ENCODE measurements at regions not wholly inside any gene's neighbourhood (a gene's known extent, or its start where the extent isn't known, plus 50 kb on each side); places are given as distances from the start of the nearest gene placed in this dataset.
A peak's percentile ranks its signal among the peaks of the same experiment; 100 is the strongest.

- Histone ChIP-seq H3K4me3 (ENCODE audit: low read length) (no peak overlapping the region), H3K36me3 (ENCODE audit: insufficient read depth, low read length) (no peaks in the 10 kb centered on the region), H3K27me3 (ENCODE audit: insufficient read depth, low read length, poor library complexity, severe bottlenecking) (no peaks in the 10 kb centered on the region), H3K9me3 (ENCODE audit: low read length) (no peaks in the 10 kb centered on the region), H3K4me1 (ENCODE audit: insufficient read depth, low read length) (no peaks in the 10 kb centered on the region), H3K27ac (ENCODE audit: low read depth, low read length) (no peak overlapping the region)
- no peak overlapping the region for H3K27ac Mint-ChIP-seq
- H3K4me1 Mint-ChIP-seq, result no peaks in the 10 kb centered on the region
- peaks cover 0 to 3% (median 1%) of the 10 kb centered on the region in 5 donors for H3K9me3 Mint-ChIP-seq
- POLR2A ChIA-PET, result no interaction called here
- CTCF ChIA-PET, result no interaction called here
- H3K27me3 Mint-ChIP-seq, result no peaks in the 10 kb centered on the region
- H3K36me3 Mint-ChIP-seq, result no peaks in the 10 kb centered on the region
- H3K4me3 Mint-ChIP-seq, result no peak overlapping the region
- no peak for DNase-seq
Observed at GRCh38 chr4:124097447-124097846, 615.1 kb downstream of the ANKRD50 start.

GRCh38 chr4:124104101-124104500 lies 608.4 kb downstream of the ANKRD50 start:
- Mint-ChIP-seq H3K36me3 (peaks cover 0 to 1% (median 0%) of the 10 kb centered on the region in 3 donors), H3K27ac (no peak overlapping the region), H3K9me3 (peaks cover 0 to 12% (median 2%) of the 10 kb centered on the region in 5 donors), H3K4me3 (no peak overlapping the region), H3K27me3 (no peaks in the 10 kb centered on the region), H3K4me1 (no peaks in the 10 kb centered on the region)
- POLR2A ChIA-PET, result no interaction called here
- Histone ChIP-seq H3K4me3 (ENCODE audit: low read length) (no peak overlapping the region), H3K9me3 (ENCODE audit: low read length) (no peaks in the 10 kb centered on the region), H3K36me3 (ENCODE audit: insufficient read depth, low read length) (no peaks in the 10 kb centered on the region), H3K27me3 (ENCODE audit: insufficient read depth, low read length, poor library complexity, severe bottlenecking) (no peaks in the 10 kb centered on the region), H3K4me1 (ENCODE audit: insufficient read depth, low read length) (no peaks in the 10 kb centered on the region), H3K27ac (ENCODE audit: low read depth, low read length) (no peak overlapping the region)
- CTCF ChIA-PET, result no interaction called here
- no peak for DNase-seq

DNA sequence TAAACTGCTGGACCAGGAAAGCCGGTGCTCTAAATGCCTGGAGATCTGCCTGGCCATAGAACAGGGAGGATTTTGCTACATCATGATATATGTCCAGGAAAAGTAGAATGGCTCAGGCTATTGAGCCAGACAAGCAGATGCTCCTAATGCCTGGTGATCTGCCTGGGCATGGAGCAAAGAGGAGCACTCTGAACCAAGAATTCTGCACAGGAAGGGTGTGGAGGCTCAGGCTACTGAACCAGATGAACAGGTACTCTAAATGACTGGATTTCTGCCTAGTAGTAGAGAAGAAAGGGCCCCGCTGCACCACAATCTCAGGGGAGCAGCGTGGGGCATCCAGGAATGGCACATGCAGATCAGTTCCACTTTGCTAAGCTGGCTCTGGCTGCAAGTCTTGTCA lies 607.9 kb downstream of the ANKRD50 start:
- H3K9me3 Mint-ChIP-seq, result peaks cover 0 to 12% (median 2%) of the 10 kb centered on the region in 5 donors
- H3K27me3 Mint-ChIP-seq, result no peaks in the 10 kb centered on the region
- no peaks in the 10 kb centered on the region for H3K4me1 ChIP-seq (ENCODE audit: insufficient read depth, low read length)
- H3K36me3 Mint-ChIP-seq, result peaks cover 0 to 1% (median 0%) of the 10 kb centered on the region in 3 donors
- no peak for DNase-seq
- H3K4me3 Mint-ChIP-seq, result no peak overlapping the region
- H3K36me3 ChIP-seq (ENCODE audit: insufficient read depth, low read length), result no peaks in the 10 kb centered on the region
- H3K4me3 ChIP-seq (ENCODE audit: low read length), result no peak overlapping the region
- no peak overlapping the region for H3K27ac Mint-ChIP-seq
- no peak overlapping the region for H3K27ac ChIP-seq (ENCODE audit: low read depth, low read length)
- POLR2A ChIA-PET, result no interaction called here
- CTCF ChIA-PET, result no interaction called here
- no peaks in the 10 kb centered on the region for H3K9me3 ChIP-seq (ENCODE audit: low read length)
- no peaks in the 10 kb centered on the region for H3K4me1 Mint-ChIP-seq
- H3K27me3 ChIP-seq (ENCODE audit: insufficient read depth, low read length, poor library complexity, severe bottlenecking), result no peaks in the 10 kb centered on the region

DNA sequence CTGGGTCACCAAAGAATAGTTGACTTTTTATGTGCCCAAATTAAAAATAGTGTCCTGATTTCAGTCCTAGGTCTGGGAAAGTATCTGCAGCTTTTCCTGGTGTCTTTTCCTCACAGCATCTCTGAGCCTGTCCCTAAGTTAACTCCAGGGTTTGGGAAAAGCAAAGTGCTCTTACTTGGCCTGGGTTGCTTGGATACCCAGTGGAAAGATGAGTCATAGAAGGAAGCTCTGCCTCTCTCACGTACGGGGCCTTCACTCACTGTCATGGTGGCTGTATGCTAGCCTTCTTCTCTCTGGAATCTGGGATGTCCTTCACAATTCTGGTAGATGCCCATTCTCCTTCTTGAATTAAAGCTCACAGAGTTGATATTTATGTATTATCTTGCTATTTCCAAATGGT lies 607.3 kb downstream of the ANKRD50 start:
- ChIA-PET POLR2A (no interaction called here), CTCF (no interaction called here)
- H3K27ac ChIP-seq (ENCODE audit: low read depth, low read length), result no peak overlapping the region
- no peaks in the 10 kb centered on the region for H3K4me1 Mint-ChIP-seq
- DNase-seq, result no peak
- H3K4me3 ChIP-seq (ENCODE audit: low read length), result no peak overlapping the region
- H3K9me3 ChIP-seq (ENCODE audit: low read length), result no peaks in the 10 kb centered on the region
- peaks cover 0 to 12% (median 2%) of the 10 kb centered on the region in 5 donors for H3K9me3 Mint-ChIP-seq
- no peaks in the 10 kb centered on the region for H3K27me3 ChIP-seq (ENCODE audit: insufficient read depth, low read length, poor library complexity, severe bottlenecking)
- no peak overlapping the region for H3K27ac Mint-ChIP-seq
- H3K4me1 ChIP-seq (ENCODE audit: insufficient read depth, low read length), result no peaks in the 10 kb centered on the region
- no peaks in the 10 kb centered on the region for H3K27me3 Mint-ChIP-seq
- no peaks in the 10 kb centered on the region for H3K36me3 ChIP-seq (ENCODE audit: insufficient read depth, low read length)
- no peak overlapping the region for H3K4me3 Mint-ChIP-seq
- H3K36me3 Mint-ChIP-seq, result peaks cover 0 to 1% (median 0%) of the 10 kb centered on the region in 3 donors

DNA sequence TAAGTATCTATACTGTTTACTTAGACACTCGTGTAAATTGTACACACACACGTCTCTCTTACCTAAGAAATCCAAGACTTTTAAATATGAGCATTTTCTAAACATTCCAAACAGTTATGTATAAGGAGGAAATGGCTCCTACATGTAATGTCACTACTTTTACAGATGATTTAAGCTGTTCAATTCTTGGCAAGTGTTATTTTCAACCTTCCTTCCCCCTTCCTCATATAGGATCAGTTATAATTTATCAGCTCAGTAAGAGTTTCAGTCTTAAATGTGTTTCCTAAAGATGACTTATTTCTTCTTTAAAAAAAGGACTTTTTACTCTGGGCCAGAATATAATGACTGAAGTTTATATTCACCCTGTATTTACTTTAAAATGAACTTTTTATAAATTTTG lies 601.1 kb downstream of the ANKRD50 start:
- no peak overlapping the region for H3K4me3 Mint-ChIP-seq
- Histone ChIP-seq H3K4me3 (ENCODE audit: low read length) (no peak overlapping the region), H3K36me3 (ENCODE audit: insufficient read depth, low read length) (no peaks in the 10 kb centered on the region), H3K4me1 (ENCODE audit: insufficient read depth, low read length) (no peaks in the 10 kb centered on the region), H3K27ac (ENCODE audit: low read depth, low read length) (no peak overlapping the region), H3K9me3 (ENCODE audit: low read length) (no peaks in the 10 kb centered on the region), H3K27me3 (ENCODE audit: insufficient read depth, low read length, poor library complexity, severe bottlenecking) (no peaks in the 10 kb centered on the region)
- ChIA-PET POLR2A (no interaction called here), CTCF (no interaction called here)
- H3K36me3 Mint-ChIP-seq, result peaks cover 0 to 1% (median 0%) of the 10 kb centered on the region in 3 donors
- no peak overlapping the region for H3K27ac Mint-ChIP-seq
- H3K27me3 Mint-ChIP-seq, result no peaks in the 10 kb centered on the region
- peaks cover 0 to 10% (median 0%) of the 10 kb centered on the region in 5 donors for H3K9me3 Mint-ChIP-seq
- DNase-seq, result no peak
- H3K4me1 Mint-ChIP-seq, result no peaks in the 10 kb centered on the region

DNA sequence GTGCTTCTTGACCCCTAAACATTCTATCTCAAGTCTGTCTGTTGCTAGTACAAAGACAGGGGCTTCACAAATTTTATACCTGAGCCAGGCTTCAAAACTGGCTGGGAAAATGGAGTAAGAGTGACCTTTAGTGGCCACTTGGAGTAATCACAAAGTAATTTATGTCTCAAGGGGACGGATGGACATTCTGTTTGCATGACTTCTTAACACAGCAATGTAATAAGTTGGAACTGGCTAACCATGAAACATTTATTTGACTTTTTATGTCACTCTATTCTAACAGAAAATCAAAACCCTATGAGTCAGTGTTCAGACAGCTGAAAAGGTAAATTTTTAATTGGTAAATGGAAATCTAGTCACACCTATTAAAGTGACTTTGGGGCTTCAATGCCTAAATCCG lies 600.6 kb downstream of the ANKRD50 start:
- Mint-ChIP-seq H3K4me1 (no peaks in the 10 kb centered on the region), H3K27me3 (no peaks in the 10 kb centered on the region), H3K36me3 (peaks cover 0 to 1% (median 0%) of the 10 kb centered on the region in 3 donors), H3K27ac (no peak overlapping the region), H3K4me3 (no peak overlapping the region), H3K9me3 (peaks cover 0 to 6% (median 0%) of the 10 kb centered on the region in 5 donors)
- no peaks in the 10 kb centered on the region for H3K27me3 ChIP-seq (ENCODE audit: insufficient read depth, low read length, poor library complexity, severe bottlenecking)
- H3K36me3 ChIP-seq (ENCODE audit: insufficient read depth, low read length), result no peaks in the 10 kb centered on the region
- DNase-seq, result no peak
- H3K9me3 ChIP-seq (ENCODE audit: low read length), result no peaks in the 10 kb centered on the region
- H3K4me3 ChIP-seq (ENCODE audit: low read length), result no peak overlapping the region
- CTCF ChIA-PET, result no interaction called here
- POLR2A ChIA-PET, result no interaction called here
- H3K27ac ChIP-seq (ENCODE audit: low read depth, low read length), result no peak overlapping the region
- no peaks in the 10 kb centered on the region for H3K4me1 ChIP-seq (ENCODE audit: insufficient read depth, low read length)

GRCh38 chr4:124118061-124118460 lies 594.5 kb downstream of the ANKRD50 start:
- Histone ChIP-seq H3K9me3 (ENCODE audit: low read length) (no peaks in the 10 kb centered on the region), H3K27me3 (ENCODE audit: insufficient read depth, low read length, poor library complexity, severe bottlenecking) (no peaks in the 10 kb centered on the region), H3K4me1 (ENCODE audit: insufficient read depth, low read length) (no peaks in the 10 kb centered on the region), H3K27ac (ENCODE audit: low read depth, low read length) (no peak overlapping the region), H3K36me3 (ENCODE audit: insufficient read depth, low read length) (no peaks in the 10 kb centered on the region), H3K4me3 (ENCODE audit: low read length) (no peak overlapping the region)
- POLR2A ChIA-PET, result no interaction called here
- no peak for DNase-seq
- peaks cover 0 to 2% (median 0%) of the 10 kb centered on the region in 5 donors for H3K9me3 Mint-ChIP-seq
- H3K36me3 Mint-ChIP-seq, result no peaks in the 10 kb centered on the region
- no peak overlapping the region for H3K4me3 Mint-ChIP-seq
- H3K4me1 Mint-ChIP-seq, result no peaks in the 10 kb centered on the region
- H3K27ac Mint-ChIP-seq, result peak overlapping the region in 1 of 8 donors; percentile 24
- no peaks in the 10 kb centered on the region for H3K27me3 Mint-ChIP-seq
- CTCF ChIA-PET, result no interaction called here

DNA sequence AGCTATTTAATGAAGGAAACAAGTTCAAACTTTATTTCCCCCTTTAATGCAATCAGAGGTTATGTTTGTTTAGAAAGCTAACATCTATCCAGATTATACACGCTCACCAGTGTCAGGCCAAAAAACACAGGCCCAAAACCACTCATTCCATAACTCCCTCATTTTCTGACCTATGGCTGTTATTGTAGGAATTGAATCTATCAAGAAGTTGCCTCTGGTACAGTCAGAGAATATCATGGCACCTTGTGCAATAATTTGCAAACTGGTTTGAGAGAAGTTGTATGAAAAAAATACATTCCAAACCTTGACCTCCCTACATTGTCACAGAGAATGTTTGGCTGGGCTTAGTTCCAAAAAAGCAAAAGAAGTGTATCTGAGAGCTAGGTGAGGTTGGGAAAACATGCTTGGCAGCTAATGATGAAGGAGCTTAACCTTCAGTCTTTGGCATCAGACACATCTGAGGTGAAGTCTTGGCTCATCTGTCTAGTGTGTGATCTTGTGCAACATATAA lies 591.0 kb downstream of the ANKRD50 start:
- Mint-ChIP-seq H3K27ac (no peak overlapping the region), H3K4me3 (no peak overlapping the region)

GRCh38 chr4:124123181-124123580 lies 589.4 kb downstream of the ANKRD50 start:
- ChIA-PET POLR2A (no interaction called here), CTCF (no interaction called here)
- no peaks in the 10 kb centered on the region for H3K4me1 ChIP-seq (ENCODE audit: insufficient read depth, low read length)
- H3K36me3 Mint-ChIP-seq, result no peaks in the 10 kb centered on the region
- no peak overlapping the region for H3K4me3 ChIP-seq (ENCODE audit: low read length)
- no peaks in the 10 kb centered on the region for H3K4me1 Mint-ChIP-seq
- no peaks in the 10 kb centered on the region for H3K36me3 ChIP-seq (ENCODE audit: insufficient read depth, low read length)
- H3K9me3 Mint-ChIP-seq, result peaks cover 0 to 5% (median 2%) of the 10 kb centered on the region in 5 donors
- H3K27ac Mint-ChIP-seq, result no peak overlapping the region
- no peak overlapping the region for H3K27ac ChIP-seq (ENCODE audit: low read depth, low read length)
- no peak overlapping the region for H3K4me3 Mint-ChIP-seq
- no peaks in the 10 kb centered on the region for H3K9me3 ChIP-seq (ENCODE audit: low read length)
- no peaks in the 10 kb centered on the region for H3K27me3 ChIP-seq (ENCODE audit: insufficient read depth, low read length, poor library complexity, severe bottlenecking)
- no peak for DNase-seq
- no peaks in the 10 kb centered on the region for H3K27me3 Mint-ChIP-seq

More for the DNA sequence above, 591.0 kb downstream of the ANKRD50 start:
- Mint-ChIP-seq H3K4me1 (no peaks in the 10 kb centered on the region), H3K27me3 (no peaks in the 10 kb centered on the region), H3K9me3 (peaks cover 0 to 5% (median 2%) of the 10 kb centered on the region in 5 donors), H3K36me3 (no peaks in the 10 kb centered on the region)
- no peak overlapping the region for H3K4me3 ChIP-seq (ENCODE audit: low read length)
- no peaks in the 10 kb centered on the region for H3K4me1 ChIP-seq (ENCODE audit: insufficient read depth, low read length)
- POLR2A ChIA-PET, result no interaction called here
- no peak overlapping the region for H3K27ac ChIP-seq (ENCODE audit: low read depth, low read length)
- no peaks in the 10 kb centered on the region for H3K9me3 ChIP-seq (ENCODE audit: low read length)
- H3K27me3 ChIP-seq (ENCODE audit: insufficient read depth, low read length, poor library complexity, severe bottlenecking), result no peaks in the 10 kb centered on the region
- CTCF ChIA-PET, result no interaction called here
- no peak for DNase-seq
- H3K36me3 ChIP-seq (ENCODE audit: insufficient read depth, low read length), result no peaks in the 10 kb centered on the region
